Thyroid gland (tissue), 4 donors: ENCODE measurements at regions not wholly inside any gene's neighbourhood (a gene's known extent, or its start where the extent isn't known, plus 50 kb on each side); places are given as distances from the start of the nearest gene placed in this dataset.

Experiments
- POLR2A ChIP-seq, 2 donors: fragments of 450-650 bp; IDR thresholded peaks; one replicate each; pipeline ENCODE4 v1.6.1; 2017; ENCODE audit warnings: antibody characterized with exemption in 2 of 2, mild to moderate bottlenecking in 2 of 2, moderate library complexity in 1 of 2
- TF ChIP-seq, protein P1 (sequence below), 6 experiments: fragments of 200-600 bp in 3 of 6; fragments of 450-650 bp in 3 of 6; sonication (generic) in 3 of 6; IDR thresholded peaks; one replicate each; pipeline ENCODE4 v1.5.1; 2016 to 2019; ENCODE audit warnings: antibody characterized with exemption in 6 of 6, mild to moderate bottlenecking in 2 of 6, inconsistent platforms in 1 of 6, moderate library complexity in 1 of 6

DNA sequence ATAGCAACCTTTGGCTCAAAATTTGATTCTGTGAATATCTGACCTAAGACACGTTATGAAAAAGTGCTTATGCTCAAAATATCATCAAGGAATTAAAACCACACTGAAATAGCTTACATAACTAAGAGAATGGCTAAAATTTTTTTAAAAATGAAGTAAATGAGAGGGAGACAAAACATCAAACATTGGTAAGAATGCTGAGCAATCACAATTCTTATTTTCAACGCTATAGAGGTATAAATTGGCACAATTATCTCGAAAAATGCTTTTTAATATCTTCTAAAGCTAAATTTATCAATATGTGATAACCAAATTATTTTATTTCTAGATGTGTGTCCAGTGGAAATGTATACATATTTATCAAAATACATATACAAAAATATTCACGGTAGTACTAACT is 381.3 kb downstream of the ANXA1 start:
- TF ChIP-seq, protein P1, sequence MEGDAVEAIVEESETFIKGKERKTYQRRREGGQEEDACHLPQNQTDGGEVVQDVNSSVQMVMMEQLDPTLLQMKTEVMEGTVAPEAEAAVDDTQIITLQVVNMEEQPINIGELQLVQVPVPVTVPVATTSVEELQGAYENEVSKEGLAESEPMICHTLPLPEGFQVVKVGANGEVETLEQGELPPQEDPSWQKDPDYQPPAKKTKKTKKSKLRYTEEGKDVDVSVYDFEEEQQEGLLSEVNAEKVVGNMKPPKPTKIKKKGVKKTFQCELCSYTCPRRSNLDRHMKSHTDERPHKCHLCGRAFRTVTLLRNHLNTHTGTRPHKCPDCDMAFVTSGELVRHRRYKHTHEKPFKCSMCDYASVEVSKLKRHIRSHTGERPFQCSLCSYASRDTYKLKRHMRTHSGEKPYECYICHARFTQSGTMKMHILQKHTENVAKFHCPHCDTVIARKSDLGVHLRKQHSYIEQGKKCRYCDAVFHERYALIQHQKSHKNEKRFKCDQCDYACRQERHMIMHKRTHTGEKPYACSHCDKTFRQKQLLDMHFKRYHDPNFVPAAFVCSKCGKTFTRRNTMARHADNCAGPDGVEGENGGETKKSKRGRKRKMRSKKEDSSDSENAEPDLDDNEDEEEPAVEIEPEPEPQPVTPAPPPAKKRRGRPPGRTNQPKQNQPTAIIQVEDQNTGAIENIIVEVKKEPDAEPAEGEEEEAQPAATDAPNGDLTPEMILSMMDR (IDR thresholded peaks at IDR 0.05), result no peak
- no peak for TF ChIP-seq POLR2A (IDR thresholded peaks at IDR 0.05)
